A549 (cell line): ENCODE measurements at regions not wholly inside any gene's neighbourhood (a gene's known extent, or its start where the extent isn't known, plus 50 kb on each side); places are given as distances from the start of the nearest gene placed in this dataset.

Experiments used
- CBX2 ChIP-seq: fragments of 200-600 bp; sonication (generic); IDR thresholded peaks from 2 replicates; pipeline ENCODE4 v1.6.1; 2016; ENCODE audit warnings: low read depth, mild to moderate bottlenecking, borderline replicate concordance
- HDAC2 ChIP-seq: fragments of 200-600 bp; sonication (generic); IDR thresholded peaks from 2 replicates; pipeline ENCODE4 v1.6.1; 2016
- POLR2A ChIP-seq: IDR thresholded peaks from 2 replicates; pipeline ENCODE4 v1.6.1; 2012; ENCODE audit warnings: mild to moderate bottlenecking, low read length
- POLR2AphosphoS2 ChIP-seq: conservative IDR thresholded peaks from 2 replicates; pipeline ENCODE4 v1.6.1; 2012; ENCODE audit warnings: low read length, improper control_type of control experiment, inconsistent platforms
- TF ChIP-seq, protein P1 (sequence below): fragments of 450-650 bp; IDR thresholded peaks from 2 replicates; pipeline ENCODE4 v1.6.1; 2014; ENCODE audit warnings: antibody characterized with exemption
- TF ChIP-seq, protein P2 (sequence below): fragments of >200 bp; sonication (Bioruptor Twin); formaldehyde crosslinking; IDR thresholded peaks from 3 replicates; pipeline ENCODE4 v1.5.1; 2016

DNA sequence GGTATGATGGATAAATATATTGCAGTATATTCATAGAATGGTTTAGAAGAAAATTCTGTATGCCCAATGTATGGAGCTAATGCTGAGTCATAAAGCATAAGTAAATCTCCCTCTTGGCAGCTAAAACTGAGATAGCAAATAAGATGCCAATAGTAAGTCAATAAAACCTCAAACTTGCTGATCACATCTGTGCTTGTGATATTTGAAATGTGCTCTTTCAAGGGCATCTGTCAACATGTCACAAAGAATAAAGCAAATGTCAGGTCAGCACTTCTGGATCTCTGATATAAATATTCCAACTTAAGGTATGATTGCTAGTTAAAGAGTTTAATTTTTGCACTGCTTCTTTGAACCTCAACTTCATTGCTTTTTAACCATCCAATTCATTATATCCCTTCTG, 262.3 kb upstream of the EMCN start:
- TF ChIP-seq CBX2 (no peak), HDAC2 (no peak), POLR2A (no peak), POLR2AphosphoS2 (no peak)
- TF ChIP-seq, protein P1, sequence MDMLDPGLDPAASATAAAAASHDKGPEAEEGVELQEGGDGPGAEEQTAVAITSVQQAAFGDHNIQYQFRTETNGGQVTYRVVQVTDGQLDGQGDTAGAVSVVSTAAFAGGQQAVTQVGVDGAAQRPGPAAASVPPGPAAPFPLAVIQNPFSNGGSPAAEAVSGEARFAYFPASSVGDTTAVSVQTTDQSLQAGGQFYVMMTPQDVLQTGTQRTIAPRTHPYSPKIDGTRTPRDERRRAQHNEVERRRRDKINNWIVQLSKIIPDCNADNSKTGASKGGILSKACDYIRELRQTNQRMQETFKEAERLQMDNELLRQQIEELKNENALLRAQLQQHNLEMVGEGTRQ, result no peak
- TF ChIP-seq, protein P2, sequence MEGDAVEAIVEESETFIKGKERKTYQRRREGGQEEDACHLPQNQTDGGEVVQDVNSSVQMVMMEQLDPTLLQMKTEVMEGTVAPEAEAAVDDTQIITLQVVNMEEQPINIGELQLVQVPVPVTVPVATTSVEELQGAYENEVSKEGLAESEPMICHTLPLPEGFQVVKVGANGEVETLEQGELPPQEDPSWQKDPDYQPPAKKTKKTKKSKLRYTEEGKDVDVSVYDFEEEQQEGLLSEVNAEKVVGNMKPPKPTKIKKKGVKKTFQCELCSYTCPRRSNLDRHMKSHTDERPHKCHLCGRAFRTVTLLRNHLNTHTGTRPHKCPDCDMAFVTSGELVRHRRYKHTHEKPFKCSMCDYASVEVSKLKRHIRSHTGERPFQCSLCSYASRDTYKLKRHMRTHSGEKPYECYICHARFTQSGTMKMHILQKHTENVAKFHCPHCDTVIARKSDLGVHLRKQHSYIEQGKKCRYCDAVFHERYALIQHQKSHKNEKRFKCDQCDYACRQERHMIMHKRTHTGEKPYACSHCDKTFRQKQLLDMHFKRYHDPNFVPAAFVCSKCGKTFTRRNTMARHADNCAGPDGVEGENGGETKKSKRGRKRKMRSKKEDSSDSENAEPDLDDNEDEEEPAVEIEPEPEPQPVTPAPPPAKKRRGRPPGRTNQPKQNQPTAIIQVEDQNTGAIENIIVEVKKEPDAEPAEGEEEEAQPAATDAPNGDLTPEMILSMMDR, result no peak
